Endothelial cell of umbilical vein (primary cell): ENCODE measurements at regions not wholly inside any gene's neighbourhood (a gene's known extent, or its start where the extent isn't known, plus 50 kb on each side); places are given as distances from the start of the nearest gene placed in this dataset.

Experiments used
- BruUV-seq: library from RNA; stranded (reverse); fragments of 400-500 nt; replicated peaks from 2 replicates; lab custom pipeline; 2021; lab: Mats Ljungman, UMichigan
- CTCF ChIA-PET: fragments of 300-600, 350-600 bp; sonication (Branson Sonifier 250); formaldehyde crosslinking; loops from one replicate; lab custom pipeline; 2021; ENCODE audit warnings: antibody characterized with exemption, inconsistent platforms; lab: Charles Lee
- POLR2A ChIA-PET: fragments of 300-600, 350-600 bp; sonication (Branson Sonifier 250); formaldehyde crosslinking; loops from one replicate; lab custom pipeline; 2021; ENCODE audit warnings: antibody characterized with exemption, inconsistent platforms; lab: Charles Lee
- DNase-seq: peaks from one replicate; pipeline ENCODE4 v3.0.0-alpha.2; 2011; ENCODE audit warnings: low read depth, low spot score
- FAIRE-seq: peaks from 2 replicates; lab custom pipeline; 2011; peaks lifted over from hg19 to GRCh38; lab: Jason Lieb, UNC
- H2AFZ ChIP-seq: 2 replicates; pipeline ENCODE4 v1.6.0; 2012; ENCODE audit warnings: low read depth, low read length, control low read depth, inconsistent platforms
- H3K27ac ChIP-seq: 2 replicates; pipeline ENCODE4 v1.5.1; 2011; ENCODE audit warnings: low read depth, mild to moderate bottlenecking, control low read depth, low read length, moderate library complexity; ENCODE audit not compliant: insufficient read depth
- H3K27me3 ChIP-seq, 2 experiments: 2 replicates each; pipeline versions ENCODE4 v1.6.0 to v1.6.1; 2011; ENCODE audit warnings: low read length in 2 of 2, mixed read lengths in 1 of 2; ENCODE audit not compliant: control insufficient read depth in 2 of 2, insufficient read depth in 2 of 2
- H3K36me3 ChIP-seq, 2 experiments: 2 replicates in 1 of 2; 3 replicates in 1 of 2; pipeline ENCODE4 v1.5.1; 2011; ENCODE audit warnings: low read length in 2 of 2, mild to moderate bottlenecking in 1 of 2, moderate library complexity in 1 of 2; ENCODE audit not compliant: control insufficient read depth in 2 of 2, insufficient read depth in 2 of 2; ENCODE audit errors: extremely low read depth in 1 of 2
- H3K4me1 ChIP-seq: 3 replicates; pipeline ENCODE4 v1.5.1; 2011; ENCODE audit warnings: mild to moderate bottlenecking, low read length; ENCODE audit not compliant: control insufficient read depth, insufficient read depth; ENCODE audit errors: extremely low read depth
- H3K4me2 ChIP-seq: 2 replicates; pipeline ENCODE4 v1.6.1; 2011; ENCODE audit warnings: low read length, control low read depth, mixed read lengths; ENCODE audit not compliant: insufficient read depth
- H3K4me3 ChIP-seq, 3 experiments: fragments of 200-600 bp in 1 of 3; sonication (generic), shearing (Covaris generic) in 1 of 3; replicated peaks in 1 of 3; 2 replicates each; pipeline ENCODE4 v1.5.1; 2011 to 2016; ENCODE audit warnings: control low read depth in 3 of 3, low read length in 3 of 3, mild to moderate bottlenecking in 2 of 3, inconsistent platforms in 1 of 3, low read depth in 1 of 3, moderate library complexity in 1 of 3; ENCODE audit not compliant: insufficient read depth in 1 of 3
- H3K79me2 ChIP-seq: 2 replicates; pipeline ENCODE4 v1.6.0; 2012; ENCODE audit warnings: low read length, inconsistent platforms; ENCODE audit not compliant: control insufficient read depth, insufficient read depth
- H3K9ac ChIP-seq: replicated peaks from 2 replicates; pipeline ENCODE3; 2011; ENCODE audit warnings: low read length, control low read depth; ENCODE audit not compliant: insufficient read depth; ENCODE audit errors: extremely low read depth
- H3K9me1 ChIP-seq: replicated peaks from 3 replicates; pipeline ENCODE4 v1.6.0; 2011; ENCODE audit warnings: mild to moderate bottlenecking, low read length; ENCODE audit not compliant: control insufficient read depth, insufficient read depth; ENCODE audit errors: extremely low read depth
- H3K9me3 ChIP-seq: replicated peaks from 2 replicates; pipeline ENCODE4 v1.5.1; 2012; ENCODE audit warnings: low read length, inconsistent platforms; ENCODE audit not compliant: control insufficient read depth, insufficient read depth
- H4K20me1 ChIP-seq: replicated peaks from 2 replicates; pipeline ENCODE3; 2011; ENCODE audit warnings: mild to moderate bottlenecking, low read length; ENCODE audit not compliant: control insufficient read depth, insufficient read depth; ENCODE audit errors: extremely low read depth
- CTCF ChIP-seq, 2 donors: IDR thresholded peaks; 1 replicate in 1 of 2; 2 replicates in 1 of 2; pipeline ENCODE4 v1.5.1; 2011; ENCODE audit warnings: low read length in 2 of 2, mild to moderate bottlenecking in 2 of 2, moderate library complexity in 2 of 2, control low read depth in 1 of 2, inconsistent platforms in 1 of 2, low read depth in 1 of 2; ENCODE audit not compliant: insufficient read depth in 1 of 2; ENCODE audit errors: extremely low read depth in 1 of 2
- EZH2 ChIP-seq: IDR thresholded peaks from 2 replicates; pipeline ENCODE4 v1.6.1; 2012; ENCODE audit warnings: borderline replicate concordance, low read depth, mild to moderate bottlenecking, moderate library complexity, low read length, inconsistent platforms; ENCODE audit not compliant: severe bottlenecking
- FOS ChIP-seq: IDR thresholded peaks from 2 replicates; pipeline ENCODE4 v1.6.1; 2011; ENCODE audit warnings: mild to moderate bottlenecking, low read length, moderate library complexity, borderline replicate concordance; ENCODE audit not compliant: insufficient read depth
- GATA2 ChIP-seq: IDR thresholded peaks from 2 replicates; pipeline ENCODE4 v1.7.0; 2011; ENCODE audit warnings: low read depth, mild to moderate bottlenecking, moderate library complexity, mixed read lengths, low read length; ENCODE audit not compliant: insufficient read length, insufficient read depth
- JUN ChIP-seq: IDR thresholded peaks from 2 replicates; pipeline ENCODE4 v1.6.1; 2011; ENCODE audit warnings: borderline replicate concordance, low read depth; ENCODE audit not compliant: insufficient read length, insufficient read depth
- MAX ChIP-seq: IDR thresholded peaks from 2 replicates; pipeline ENCODE4 v1.6.1; 2011; ENCODE audit not compliant: insufficient read depth, insufficient read length
- MYC ChIP-seq: IDR thresholded peaks from one replicate; pipeline ENCODE4 v1.6.1; 2011; ENCODE audit warnings: mild to moderate bottlenecking, low read depth, low read length
- POLR2A ChIP-seq: IDR thresholded peaks from 2 replicates; pipeline ENCODE4 v1.6.1; 2012; ENCODE audit warnings: low read depth, mild to moderate bottlenecking, control low read depth, low read length
- POLR2AphosphoS5 ChIP-seq: IDR thresholded peaks from 2 replicates; pipeline ENCODE4 v1.6.1; 2012; ENCODE audit warnings: low read depth, mild to moderate bottlenecking, control low read depth, low read length, moderate library complexity; ENCODE audit not compliant: insufficient read depth
- dilution Hi-C: fragments of 300-500 bp; cut with MboI; formaldehyde crosslinking; loops from one replicate; pipeline ENCODE4 v1.15.0; 2019; ENCODE audit warnings: low sequenced_read_pairs; ENCODE audit not compliant: extremely low pct_ligation_motif_present
- intact Hi-C: fragments of 100-400 bp; cut with micrococcal nuclease; formaldehyde crosslinking; loops from one replicate; pipeline ENCODE4 v1.10.0; 2022

- no peaks in the 10 kb centered on the region for H3K79me2 ChIP-seq
- FAIRE-seq (no peak), DNase-seq (no peak)
- H4K20me1 ChIP-seq, result no peaks in the 10 kb centered on the region
- dilution Hi-C loops, result no loop called here
- no peaks in the 10 kb centered on the region for H3K9me1 ChIP-seq
- H3K4me3 ChIP-seq, result no peak overlapping the region
- BruUV-seq, result no TSS peak
- POLR2A ChIA-PET, result no interaction called here
- H3K9me3 ChIP-seq, result no peaks in the 10 kb centered on the region
- intact Hi-C loops, result no loop called here
- CTCF ChIA-PET, result no interaction called here
- no peak overlapping the region for H2AFZ ChIP-seq
- no peaks in the 10 kb centered on the region for H3K27me3 ChIP-seq
- no peaks in the 10 kb centered on the region for H3K4me1 ChIP-seq
- H3K36me3 ChIP-seq, result no peaks in the 10 kb centered on the region
- H3K4me2 ChIP-seq, result no peak overlapping the region
- H3K9ac ChIP-seq, result no peak overlapping the region
- no peak for TF ChIP-seq JUN
- no peak for TF ChIP-seq FOS
- TF ChIP-seq CTCF (IDR thresholded peaks at IDR 0.05; ENCODE audit: extremely low read depth in 1 of 2, insufficient read depth in 1 of 2, low read depth in 1 of 2, low read length in 2 of 2), result no peak
- no peak for TF ChIP-seq POLR2AphosphoS5
- TF ChIP-seq POLR2A, result no peak
- TF ChIP-seq GATA2, result no peak
- TF ChIP-seq MAX, result no peak
- TF ChIP-seq EZH2, result no peak
- no peak for TF ChIP-seq MYC
- no peak overlapping the region for H3K27ac ChIP-seq
Observed at GRCh38 chr2:121961761-121962160, 206.3 kb downstream of the TSN start.
